Posterior vena cava (tissue), 2 donors: ENCODE measurements at regions not wholly inside any gene's neighbourhood (a gene's known extent, or its start where the extent isn't known, plus 50 kb on each side); places are given as distances from the start of the nearest gene placed in this dataset.

Experiments used
- DNase-seq: peaks from one replicate; pipeline ENCODE4 v3.0.0-alpha.2; 2020; ENCODE audit warnings: low spot score
- intact Hi-C, 2 donors: fragments of 100-400 bp; cut with DNase I; formaldehyde crosslinking; loops; one replicate each; pipeline versions ENCODE4 v1.14.1 to v1.14.2; 2022 to 2023
- donor health status: DM: yes; HTN: yes; CAD: no.
- donor health status: DM: yes; HTN: yes; CAD: no.

GRCh38 chr14:34120185-34120977 lies 169.5 kb upstream of the EGLN3 start:
- no peak for DNase-seq
- intact Hi-C loops = no loop called here

GRCh38 chr14:34119107-34119858 lies 168.4 kb upstream of the EGLN3 start:
- intact Hi-C loops = no loop called here
- DNase-seq = no peak

- intact Hi-C loops = no loop called here
- DNase-seq = no peak
Measured at GRCh38 chr14:34113991-34114390, 163.1 kb upstream of the EGLN3 start.

GRCh38 chr14:34113005-34113511 lies 162.2 kb upstream of the EGLN3 start:
- intact Hi-C loops = no loop called here
- DNase-seq = no peak

- no peak for DNase-seq
- intact Hi-C loops = no loop called here
Measured at GRCh38 chr14:34111953-34112352, 161.1 kb upstream of the EGLN3 start.

GRCh38 chr14:34111505-34111904 lies 160.6 kb upstream of the EGLN3 start:
- no peak for DNase-seq
- intact Hi-C loops = no loop called here

GRCh38 chr14:34110531-34110930 lies 159.7 kb upstream of the EGLN3 start:
- no peak for DNase-seq
- intact Hi-C loops = no loop called here

- intact Hi-C loops = no loop called here
- DNase-seq = no peak
Measured at GRCh38 chr14:34107441-34107840, 156.6 kb upstream of the EGLN3 start.

GRCh38 chr14:34106310-34106709 lies 155.4 kb upstream of the EGLN3 start:
- intact Hi-C loops = no loop called here
- no peak for DNase-seq

- DNase-seq = no peak
- intact Hi-C loops = no loop called here
Measured at GRCh38 chr14:34104489-34105397, 153.9 kb upstream of the EGLN3 start.

GRCh38 chr14:34103176-34103575 lies 152.3 kb upstream of the EGLN3 start:
- DNase-seq = no peak
- intact Hi-C loops = no loop called here

GRCh38 chr14:34099635-34100034 lies 148.8 kb upstream of the EGLN3 start:
- intact Hi-C loops = loop anchor here (1.0 to 10.0 kb wide), 4 partner anchors 129 to 257 kb away; no protein-coding TSS in a partner anchor
- DNase-seq = no peak

GRCh38 chr14:34098985-34099349 lies 148.1 kb upstream of the EGLN3 start:
- no peak for DNase-seq
- intact Hi-C loops = loop anchor here (1.0 to 10.0 kb wide), 4 partner anchors 129 to 257 kb away; no protein-coding TSS in a partner anchor

- intact Hi-C loops = loop anchor here (5.0 to 10.0 kb wide), 3 partner anchors 154 to 256 kb away; no protein-coding TSS in a partner anchor
- no peak for DNase-seq
Measured at GRCh38 chr14:34098045-34098984, 147.4 kb upstream of the EGLN3 start.

- intact Hi-C loops = loop anchor here (5.0 to 10.0 kb wide), 3 partner anchors 153 to 255 kb away; no protein-coding TSS in a partner anchor
Measured at GRCh38 chr14:34097644-34098043, 146.8 kb upstream of the EGLN3 start.

GRCh38 chr14:34094384-34094783 lies 143.5 kb upstream of the EGLN3 start:
- intact Hi-C loops = loop anchor here in 1 of 2 donors (10.0 kb wide), 1 partner anchor 150 kb away; no protein-coding TSS in a partner anchor
- DNase-seq = no peak

More at GRCh38 chr14:34097644-34098043, 146.8 kb upstream of the EGLN3 start:
- no peak for DNase-seq

- intact Hi-C loops = loop anchor here in 1 of 2 donors (10.0 kb wide), 1 partner anchor 149 kb away; no protein-coding TSS in a partner anchor
- no peak for DNase-seq
Measured at GRCh38 chr14:34093883-34094282, 143.0 kb upstream of the EGLN3 start.

- no peak for DNase-seq
- intact Hi-C loops = loop anchor here in 1 of 2 donors (10.0 kb wide), 1 partner anchor 146 kb away; no protein-coding TSS in a partner anchor
Measured at GRCh38 chr14:34090451-34090850, 139.6 kb upstream of the EGLN3 start.
